Left colon (tissue), 2 donors: ENCODE measurements at regions not wholly inside any gene's neighbourhood (a gene's known extent, or its start where the extent isn't known, plus 50 kb on each side); places are given as distances from the start of the nearest gene placed in this dataset.

Experiments used
- ATAC-seq: fragments of 200-7000 bp; cut with Tn5 transposase; one replicate; pipeline ENCODE4 v1.9.1; 2020; ENCODE audit warnings: mild to moderate bottlenecking, moderate library complexity
- DNase-seq, 2 donors: peaks; one replicate each; pipeline ENCODE4 v3.0.0-alpha.2; 2020
- intact Hi-C, 2 donors: fragments of 100-400 bp; cut with DNase I in 1 of 2; cut with micrococcal nuclease in 1 of 2; formaldehyde crosslinking; loops; one replicate each; pipeline versions ENCODE4 v1.11.2 to v1.14.0; 2022; cut with DNase I, micrococcal nuclease
- donor health status: DM: no; HTN: no; CAD: no.
- donor health status: DM: yes; HTN: yes; CAD: no.

DNA sequence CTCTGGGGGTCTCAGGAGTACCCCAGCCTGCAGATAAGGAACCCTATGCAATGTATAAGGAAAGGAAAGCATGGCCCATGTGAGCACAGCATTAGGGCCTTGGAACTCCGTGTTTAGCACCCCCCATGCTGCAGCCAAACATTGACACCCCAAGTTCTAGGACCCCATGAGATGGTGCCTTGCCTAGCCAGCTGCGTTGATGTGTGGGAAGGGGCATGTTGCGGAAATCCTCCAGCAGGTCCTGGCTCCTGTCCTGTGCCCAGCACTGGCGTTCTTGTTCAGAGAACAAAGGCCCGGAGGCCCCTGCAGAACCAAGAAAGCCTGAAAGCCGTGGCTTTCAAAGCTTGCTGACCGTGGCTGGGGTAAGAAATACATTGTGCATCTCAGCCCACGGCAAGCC is 99.4 kb upstream of the DIO3 start:
- no peak for ATAC-seq
- intact Hi-C loops = no loop called here
- DNase-seq = no peak

DNA sequence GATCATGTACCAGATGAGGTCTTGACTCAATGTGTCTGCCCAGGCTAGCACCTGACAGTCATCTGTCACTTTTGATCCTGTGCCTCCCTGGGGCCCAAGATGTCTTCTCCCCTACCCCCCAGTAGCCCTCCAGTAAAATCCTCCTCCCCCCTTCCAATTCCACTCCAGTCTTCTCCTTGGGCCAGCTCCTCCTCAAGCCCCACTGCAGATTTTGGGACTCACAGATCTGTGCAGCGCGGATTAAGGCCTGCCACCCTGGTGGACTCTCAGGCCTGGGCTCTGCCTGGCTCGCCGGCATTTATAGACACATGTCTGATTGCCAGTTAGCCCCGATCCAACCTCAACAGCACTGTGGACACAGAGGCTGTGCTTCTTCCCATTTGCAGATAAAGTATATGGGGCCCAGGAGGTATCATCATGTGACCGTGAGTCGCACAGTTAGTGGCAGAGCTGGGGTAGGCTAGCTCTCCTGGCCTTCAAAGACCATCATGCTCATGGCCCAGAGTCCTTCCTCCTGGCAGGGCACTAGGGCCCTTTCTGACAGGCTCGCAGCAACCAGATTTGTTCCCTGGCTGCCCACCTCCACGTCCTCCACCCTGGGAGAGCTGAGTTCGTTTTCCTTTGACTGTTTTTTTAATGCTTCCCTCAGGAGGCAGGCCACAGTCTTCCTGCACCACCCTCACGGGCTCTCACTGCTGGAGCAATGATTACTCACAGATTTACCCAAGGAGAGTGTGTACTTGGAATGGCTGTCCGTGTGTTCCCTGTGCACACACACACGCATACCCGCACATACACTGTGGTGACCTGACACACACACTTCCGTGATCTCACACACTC is 98.3 kb upstream of the DIO3 start:
- ATAC-seq (no peak), DNase-seq (no peak)
- intact Hi-C loops = no loop called here

- DNase-seq = no peak
- no peak for ATAC-seq
- intact Hi-C loops = no loop called here
Observed at GRCh38 chr14:101463566-101464171, 97.6 kb upstream of the DIO3 start.

- intact Hi-C loops = no loop called here
- ATAC-seq = no peak
- DNase-seq = no peak
Observed at GRCh38 chr14:101464310-101464983, 96.8 kb upstream of the DIO3 start.

DNA sequence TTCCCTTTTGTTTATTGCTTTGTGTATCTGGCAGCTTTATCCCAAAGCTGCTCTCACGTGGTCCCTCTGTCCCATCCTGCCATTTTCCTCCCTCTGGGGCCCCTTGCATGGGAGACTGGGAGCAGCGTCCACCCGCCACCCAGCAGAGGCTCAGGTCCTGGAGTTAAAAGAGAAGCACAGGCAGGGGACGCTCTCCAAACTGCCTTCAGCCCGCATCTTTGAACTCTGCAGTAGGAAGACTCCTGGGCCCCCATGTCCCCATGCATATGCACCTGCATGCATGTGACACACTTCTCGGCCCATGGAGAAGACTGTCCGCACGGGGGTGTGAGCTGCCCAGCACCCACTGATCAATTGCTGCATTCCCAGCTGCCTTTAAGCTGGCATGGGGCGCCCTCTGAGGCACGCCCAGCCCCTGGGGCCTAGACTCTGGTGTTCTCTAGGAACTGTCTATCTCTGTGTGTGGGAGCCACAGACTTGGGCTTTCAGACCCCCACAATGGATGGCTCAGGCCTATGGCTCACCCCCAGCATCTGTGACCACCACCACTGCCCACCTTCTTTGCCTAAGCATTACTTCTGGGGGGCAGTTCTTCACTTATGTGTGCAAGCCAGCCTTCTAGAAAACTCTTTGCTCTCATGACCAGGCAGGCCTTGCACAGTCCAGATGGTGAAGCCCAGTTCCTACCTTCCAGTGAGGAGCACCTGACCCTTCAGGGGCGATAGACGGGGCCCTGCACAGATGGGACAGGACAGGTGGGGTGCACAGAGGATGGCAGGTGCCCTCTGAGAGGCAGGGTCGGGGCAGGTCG is 96.1 kb upstream of the DIO3 start:
- DNase-seq (no peak), ATAC-seq (no peak)
- intact Hi-C loops = no loop called here

DNA sequence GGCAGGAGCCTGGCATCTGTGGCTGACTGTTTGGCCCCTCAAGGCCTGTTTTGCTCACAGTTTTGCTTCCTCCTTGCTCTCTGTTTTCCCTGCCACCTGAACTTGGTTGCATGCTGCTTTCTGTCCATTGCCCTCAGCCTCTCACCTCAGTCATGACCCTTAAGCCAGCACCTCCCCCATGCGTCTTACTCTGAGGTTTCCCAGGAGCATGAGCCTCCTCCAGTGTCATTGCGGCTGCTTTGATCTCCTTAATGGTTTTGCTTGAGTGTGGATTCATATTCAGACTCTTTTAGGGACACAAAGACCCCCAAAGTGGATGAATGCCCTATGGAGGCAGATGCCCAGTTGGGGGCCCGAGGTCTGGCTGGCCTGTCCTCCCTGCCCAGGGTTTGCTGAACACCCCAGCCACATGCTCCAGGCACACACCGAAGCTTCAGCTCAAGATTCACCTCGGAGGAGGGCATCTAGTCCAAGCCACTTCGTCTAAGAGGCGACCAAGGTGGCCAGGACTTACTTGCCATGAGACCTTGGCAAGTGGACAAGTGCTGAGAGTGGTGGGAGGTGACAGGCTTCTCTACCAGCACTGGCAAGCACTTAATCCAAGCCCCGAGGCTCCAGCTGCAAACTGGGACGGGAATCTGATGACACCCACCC is 95.4 kb upstream of the DIO3 start:
- intact Hi-C loops = no loop called here
- DNase-seq = no peak
- ATAC-seq = no peak

DNA sequence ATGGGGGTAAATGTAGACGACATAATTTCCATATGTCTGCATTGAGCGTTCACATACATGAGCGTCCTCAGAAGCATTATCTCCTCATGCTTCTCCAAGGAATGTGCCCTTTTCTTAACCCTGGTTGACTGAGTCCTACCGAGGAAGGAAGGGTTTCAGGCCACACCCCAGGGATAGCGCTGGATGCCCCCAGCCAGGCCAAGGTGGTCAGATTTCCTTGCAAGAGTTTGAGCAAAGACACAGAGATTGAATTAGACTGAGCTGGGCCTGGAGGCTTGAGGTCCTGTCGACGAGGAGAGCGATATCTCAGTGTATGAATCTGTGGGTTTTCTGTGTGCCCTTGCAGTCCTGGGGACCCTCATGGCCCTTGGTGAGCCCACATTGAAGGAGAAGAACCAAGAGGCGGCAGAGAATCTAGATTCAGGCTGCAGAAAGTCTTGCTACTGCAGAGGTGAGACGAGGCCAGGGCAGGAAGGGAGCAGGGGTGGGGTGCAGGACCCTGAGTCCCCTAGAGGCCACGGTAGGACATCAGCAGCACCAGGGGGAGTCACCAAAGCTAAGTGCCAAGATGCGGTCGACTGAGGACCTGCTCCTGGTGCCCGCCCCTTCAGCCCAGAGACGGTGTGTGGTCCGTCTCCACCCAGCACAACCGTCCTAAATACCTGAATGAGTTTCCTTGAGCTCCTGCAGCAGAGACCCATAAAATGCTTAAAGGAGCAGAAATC is 94.7 kb upstream of the DIO3 start:
- ATAC-seq = no peak
- DNase-seq = no peak
- intact Hi-C loops = no loop called here

GRCh38 chr14:101467181-101467926 is 93.9 kb upstream of the DIO3 start:
- DNase-seq = no peak
- ATAC-seq = no peak
- intact Hi-C loops = no loop called here

DNA sequence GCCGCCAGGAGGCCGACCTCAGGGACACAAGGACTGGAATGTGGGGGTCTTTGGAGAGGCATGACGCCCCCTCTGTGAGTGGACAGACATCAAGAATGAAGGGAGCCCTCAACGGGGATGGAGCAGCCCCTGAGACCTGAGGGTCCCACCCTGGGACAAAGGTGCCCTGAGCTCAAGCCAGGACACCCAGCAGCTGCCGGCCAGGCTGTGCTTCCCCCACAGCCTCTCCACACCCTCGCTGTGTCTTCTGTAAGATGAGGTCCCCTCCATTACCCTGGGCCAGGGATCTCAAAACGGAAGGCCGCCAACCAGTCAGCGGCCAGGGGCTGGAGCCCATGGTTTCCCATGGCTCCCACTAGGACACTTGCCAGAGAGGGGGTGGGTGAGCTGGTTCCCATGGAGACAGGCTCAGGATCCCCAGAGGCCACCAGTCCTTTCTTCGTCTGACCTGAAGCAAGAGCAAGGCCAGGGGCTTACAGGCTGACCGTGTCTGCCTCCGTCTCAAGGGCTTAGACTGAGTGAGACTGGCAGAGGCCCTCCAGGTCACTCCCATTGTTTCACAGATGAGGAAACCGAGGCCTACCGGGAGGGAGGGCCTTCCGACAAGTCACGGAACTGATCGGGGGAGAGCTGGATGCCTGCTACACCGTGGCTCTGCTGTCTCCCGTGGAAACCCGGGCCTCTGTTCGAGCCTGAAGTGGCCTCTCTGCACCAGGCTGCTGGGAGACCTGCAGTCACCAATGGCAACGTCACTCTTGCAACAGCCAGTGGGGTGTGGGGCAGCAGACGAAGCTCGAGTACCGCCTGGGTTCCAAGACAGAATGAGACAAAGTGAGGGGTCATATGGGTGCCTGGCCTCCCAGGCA is 91.7 kb upstream of the DIO3 start:
- ATAC-seq = no peak
- no peak for DNase-seq
- intact Hi-C loops = no loop called here

GRCh38 chr14:101470266-101470665 is 91.0 kb upstream of the DIO3 start:
- DNase-seq (no peak), ATAC-seq (no peak)
- intact Hi-C loops = no loop called here

- DNase-seq = no peak
- ATAC-seq = no peak
- intact Hi-C loops = no loop called here
Observed at GRCh38 chr14:101471723-101472517, 89.4 kb upstream of the DIO3 start.

GRCh38 chr14:101472518-101472849 is 88.8 kb upstream of the DIO3 start:
- DNase-seq (no peak), ATAC-seq (no peak)
- intact Hi-C loops = no loop called here

DNA sequence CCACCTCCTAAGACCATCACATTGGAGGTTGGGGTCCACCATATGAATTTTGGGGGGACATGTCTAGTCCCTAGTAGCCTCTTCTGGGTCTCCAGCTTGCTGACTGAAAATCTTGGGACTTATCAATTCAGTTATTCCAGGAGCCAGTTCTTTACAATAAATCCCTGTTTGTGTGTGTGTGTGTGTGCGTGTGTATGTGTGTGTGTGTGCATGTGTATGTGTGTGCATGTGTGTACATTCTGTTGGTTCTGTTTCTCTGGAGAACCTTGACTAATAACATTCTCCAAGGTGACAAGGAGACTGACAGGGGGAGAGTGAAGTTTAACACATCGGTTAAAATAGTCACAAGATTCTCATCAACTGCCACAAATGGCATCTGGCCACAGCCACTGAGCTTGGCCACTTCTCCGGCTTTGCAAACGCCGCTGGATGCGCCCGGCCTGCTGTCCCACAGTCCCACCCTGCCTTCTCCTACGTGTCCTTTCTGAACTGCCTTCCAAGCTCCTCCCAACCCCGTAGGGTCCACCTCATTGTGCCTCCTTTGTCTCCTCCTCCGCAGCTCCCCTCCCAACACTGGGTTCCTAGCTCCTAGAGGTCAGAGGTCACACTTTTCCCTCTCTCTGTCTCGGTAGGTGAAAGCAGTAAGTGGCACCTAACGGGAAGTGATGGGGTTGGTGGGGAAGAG is 88.1 kb upstream of the DIO3 start:
- ATAC-seq (no peak), DNase-seq (no peak)

DNA sequence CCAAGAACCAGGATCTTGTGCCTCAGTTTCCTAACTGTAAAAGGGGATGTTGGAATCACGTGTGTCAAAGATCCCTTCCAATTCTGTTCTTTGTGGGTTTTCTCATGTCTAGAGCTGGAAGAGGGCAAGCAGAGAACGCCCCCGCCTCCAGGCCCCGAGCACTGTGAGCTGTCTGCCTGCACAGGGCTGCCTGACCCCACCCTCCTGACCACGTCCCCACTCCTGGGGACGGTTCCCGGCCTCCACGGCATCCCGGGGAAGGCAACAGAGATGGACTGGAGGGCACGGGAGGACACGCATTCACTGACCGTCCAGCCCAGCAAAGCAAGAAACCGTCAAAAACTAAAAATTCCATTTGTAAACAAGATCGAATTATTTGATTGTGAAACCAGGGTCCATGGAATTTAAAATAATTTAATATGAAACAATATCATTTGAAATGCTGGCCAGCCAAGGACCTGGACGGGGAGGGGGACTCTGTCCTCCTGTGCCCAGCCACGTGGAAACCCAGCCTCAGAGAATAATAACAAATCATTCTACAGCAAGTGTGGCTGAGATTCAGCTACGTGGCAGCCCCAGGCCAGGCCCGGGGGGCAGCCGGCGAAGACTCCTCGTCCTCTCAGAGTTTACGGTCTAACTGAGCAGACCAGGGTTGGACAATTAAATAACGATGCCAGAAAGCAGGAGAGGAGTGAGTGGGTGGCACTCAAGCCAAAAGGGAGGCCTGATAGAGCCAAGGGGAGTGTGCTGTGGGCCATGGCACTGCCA is 87.3 kb upstream of the DIO3 start:
- no peak for DNase-seq
- intact Hi-C loops = no loop called here
- ATAC-seq = no peak

More for the DNA sequence above, 88.1 kb upstream of the DIO3 start:
- intact Hi-C loops = no loop called here
